ENCODE measurements at regions not wholly inside any gene's neighbourhood (a gene's known extent, or its start where the extent isn't known, plus 50 kb on each side); places are given as distances from the start of the nearest gene placed in this dataset.

DNA sequence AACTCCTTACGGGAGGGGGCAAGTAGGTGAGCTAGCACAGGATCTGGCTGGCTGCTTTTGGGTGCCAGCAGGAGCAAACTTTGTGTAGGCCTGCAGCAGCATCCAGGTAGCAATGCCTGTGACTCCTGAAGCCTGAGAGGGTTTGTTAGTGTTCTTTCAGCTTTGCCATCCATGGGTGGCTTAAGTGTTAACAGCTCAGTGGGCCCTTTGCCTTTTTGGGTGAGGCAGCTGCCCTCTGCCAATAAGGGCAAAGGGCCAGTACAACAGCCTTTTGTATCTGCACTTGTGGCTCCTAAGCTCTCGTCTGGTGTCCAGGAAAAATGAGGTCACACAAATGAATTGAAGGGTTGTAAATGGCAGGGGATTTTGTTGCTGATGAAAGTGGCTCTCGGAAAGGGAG is 359.0 kb upstream of the CHRM2 start:
- Histone ChIP-seq H4K20me1 (replicated peaks in 1 of 2; ENCODE audit: control insufficient read depth in 1 of 2, insufficient read depth in 2 of 2, low read length in 2 of 2) (no peaks in the 10 kb centered on the region), H3K56ac (replicated peaks; ENCODE audit: insufficient read length, low read depth, low read length) (no peak overlapping the region), H4K91ac (replicated peaks; ENCODE audit: insufficient read length, low read length) (no peak overlapping the region), H3K14ac (ENCODE audit: insufficient read length) (no peak overlapping the region), H2BK120ac (replicated peaks; ENCODE audit: low read depth, low read length) (no peak overlapping the region), H3K4ac (replicated peaks; ENCODE audit: insufficient read length, low read depth, low read length) (no peak overlapping the region), H3K79me2 (ENCODE audit: control insufficient read depth in 1 of 2, insufficient read depth in 2 of 2, low read length in 2 of 2) (no peaks in the 10 kb centered on the region), H2BK15ac (ENCODE audit: low read length) (no peak overlapping the region), H3K4me1 (replicated peaks in 1 of 4; ENCODE audit: control insufficient read depth in 3 of 4, insufficient read depth in 4 of 4, low read length in 3 of 4) (no peaks in the 10 kb centered on the region), H2AK5ac (ENCODE audit: low read depth, low read length) (no peak overlapping the region), H3K18ac (ENCODE audit: extremely low read depth, low read length) (no peak overlapping the region), H2BK5ac (ENCODE audit: low read depth, low read length) (no peak overlapping the region), H4K5ac (ENCODE audit: insufficient read length, low read depth, low read length) (no peak overlapping the region), H2BK12ac (ENCODE audit: low read depth, low read length) (no peak overlapping the region), H3K9ac (replicated peaks in 1 of 4; ENCODE audit: extremely low read depth in 1 of 4, low read depth in 3 of 4, low read length in 3 of 4) (no peak overlapping the region), H3K36me3 (ENCODE audit: control insufficient read depth in 2 of 4, insufficient read depth in 4 of 4, low read length in 3 of 4) (no peaks in the 10 kb centered on the region), H3K4me3 (ENCODE audit: extremely low read depth in 1 of 4, insufficient read depth in 2 of 4, low read depth in 3 of 4, low read length in 4 of 4) (no peak overlapping the region), H3K79me1 (ENCODE audit: low read depth, low read length) (no peaks in the 10 kb centered on the region), H4K8ac (ENCODE audit: extremely low read depth, insufficient read depth, low read length) (no peak overlapping the region), H3K27me3 (replicated peaks in 1 of 4; ENCODE audit: control insufficient read depth in 3 of 4, extremely low read depth in 1 of 4, insufficient read depth in 3 of 4, low read length in 3 of 4) (no peaks in the 10 kb centered on the region), H3K23me2 (ENCODE audit: low read depth, low read length) (0 out of 2 replicates have a peak, but pooled peaks cover 1% of the 10 kb centered on the region), H3K4me2 (ENCODE audit: insufficient read depth in 1 of 2, low read depth in 2 of 2, low read length in 2 of 2) (no peak overlapping the region), H3K27ac (ENCODE audit: low read depth, low read length) (no peak overlapping the region), H3K9me3 (ENCODE audit: insufficient read depth in 2 of 2, low read depth in 1 of 2, low read length in 1 of 2) (no peaks in the 10 kb centered on the region), H2BK20ac (ENCODE audit: low read length) (no peak overlapping the region), H3K23ac (ENCODE audit: insufficient read length) (no peak overlapping the region), H2AFZ (ENCODE audit: low read length) (peak overlapping the region; percentile 31; the same call in 1 of the 2 replicates)
- FAIRE-seq, result no peak
- ChIA-PET CTCF (ENCODE audit: partially characterized antibody) (interaction anchor here (0.5 to 1.1 kb wide), 4 partner anchors 11 to 621 kb away, joined by 3 read pairs; no protein-coding TSS in a partner anchor), POLR2A (ENCODE audit: partially characterized antibody) (interaction anchor here (0.6 kb wide), 2 partner anchors 66 to 131 kb away, joined by 3 read pairs; no protein-coding TSS in a partner anchor)
- WGBS, 2 experiments (ENCODE audit: extremely low coverage in 1 of 2, insufficient coverage in 1 of 2, insufficient read length in 1 of 2, insufficient replicate concordance in 2 of 2, low coverage in 1 of 2, low lambda C conversion rate in 2 of 2, missing lambda C conversion rate in 1 of 2), result 86% methylated on average over 3 of the region's 3 CpGs; no CpG with 5 or more reads in 1 of the 2 experiments
- DNase-seq (ENCODE audit: low read depth in 1 of 2, low spot score in 2 of 2), result no peak
- no peak for TF ChIP-seq NANOG (IDR thresholded peaks at IDR 0.05; ENCODE audit: insufficient read depth, low read depth, low read length, poor library complexity, severe bottlenecking)
- TF ChIP-seq RAD21 (IDR thresholded peaks at IDR 0.05 in 1 of 2, conservative IDR thresholded peaks at IDR 0.05 in 1 of 2; ENCODE audit: low read depth in 2 of 2, low read length in 2 of 2), result no peak
- TF ChIP-seq BACH1 (IDR thresholded peaks at IDR 0.05; ENCODE audit: low read length), result no peak
- TF ChIP-seq, protein P1, sequence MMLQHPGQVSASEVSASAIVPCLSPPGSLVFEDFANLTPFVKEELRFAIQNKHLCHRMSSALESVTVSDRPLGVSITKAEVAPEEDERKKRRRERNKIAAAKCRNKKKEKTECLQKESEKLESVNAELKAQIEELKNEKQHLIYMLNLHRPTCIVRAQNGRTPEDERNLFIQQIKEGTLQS (IDR thresholded peaks at IDR 0.05; ENCODE audit: insufficient read depth, low read depth, low read length), result no peak
- no peak for TF ChIP-seq CBX8 (IDR thresholded peaks at IDR 0.05; ENCODE audit: borderline replicate concordance, low read depth, low read length)
- TF ChIP-seq GTF2F1 (IDR thresholded peaks at IDR 0.05; ENCODE audit: borderline replicate concordance, low read depth, low read length), result no peak
- TF ChIP-seq TEAD4 (IDR thresholded peaks at IDR 0.05; ENCODE audit: low read depth, low read length), result no peak
- no peak for TF ChIP-seq JUND (IDR thresholded peaks at IDR 0.05; ENCODE audit: low read length)
- no peak for TF ChIP-seq CREB1 (IDR thresholded peaks at IDR 0.05)
- TF ChIP-seq PHF8 (conservative IDR thresholded peaks at IDR 0.05; ENCODE audit: low read depth, low read length), result no peak
- TF ChIP-seq, protein P2, sequence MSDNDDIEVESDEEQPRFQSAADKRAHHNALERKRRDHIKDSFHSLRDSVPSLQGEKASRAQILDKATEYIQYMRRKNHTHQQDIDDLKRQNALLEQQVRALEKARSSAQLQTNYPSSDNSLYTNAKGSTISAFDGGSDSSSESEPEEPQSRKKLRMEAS (IDR thresholded peaks at IDR 0.05), result no peak
- TF ChIP-seq KDM1A (IDR thresholded peaks at IDR 0.05; ENCODE audit: borderline replicate concordance, low read length), result no peak
